Astrocyte of the cerebellum (primary cell): ENCODE measurements at regions not wholly inside any gene's neighbourhood (a gene's known extent, or its start where the extent isn't known, plus 50 kb on each side); places are given as distances from the start of the nearest gene placed in this dataset.

Source experiments
- DNase-seq: peaks from one replicate; pipeline ENCODE4 v3.0.0-alpha.2; 2011; ENCODE audit warnings: low read depth
- H3K4me3 ChIP-seq: 2 replicates; pipeline ENCODE4 v1.5.1; 2011; ENCODE audit warnings: mild to moderate bottlenecking, low read depth, low read length, moderate library complexity
- CTCF ChIP-seq: IDR thresholded peaks from 2 replicates; pipeline ENCODE4 v1.5.1; 2012; ENCODE audit warnings: low read length, low read depth, moderate library complexity, mild to moderate bottlenecking; ENCODE audit errors: missing control alignments
- in situ Hi-C: cut with HindIII; loops from 2 replicates; pipeline ENCODE4 v1.10.0; 2017; ENCODE audit warnings: low sequenced_read_pairs

- H3K4me3 ChIP-seq, result no peak overlapping the region
- DNase-seq, result no peak
- no peak for TF ChIP-seq CTCF
- in situ Hi-C loops, result no loop called here
These were observed 87.1 kb downstream of the CEBPB start for GRCh38 chr20:50277460-50278376.

GRCh38 chr20:50278377-50278683, 87.7 kb downstream of the CEBPB start:
- no peak for DNase-seq
- TF ChIP-seq CTCF, result no peak
- in situ Hi-C loops, result no loop called here
- H3K4me3 ChIP-seq, result no peak overlapping the region

- H3K4me3 ChIP-seq, result no peak overlapping the region
- in situ Hi-C loops, result no loop called here
- TF ChIP-seq CTCF, result no peak
- DNase-seq, result no peak
These were observed 88.3 kb downstream of the CEBPB start for GRCh38 chr20:50278684-50279531.

GRCh38 chr20:50279988-50280850, 89.6 kb downstream of the CEBPB start:
- no peak for TF ChIP-seq CTCF
- no peak for DNase-seq
- in situ Hi-C loops, result loop anchor here (10.0 kb wide), 1 partner anchor 185 kb away; no protein-coding TSS in a partner anchor

GRCh38 chr20:50280851-50281655, 90.4 kb downstream of the CEBPB start:
- DNase-seq, result no peak
- no peak overlapping the region for H3K4me3 ChIP-seq
- TF ChIP-seq CTCF, result no peak
- in situ Hi-C loops, result loop anchor here (10.0 kb wide), 1 partner anchor 184 kb away; no protein-coding TSS in a partner anchor

More at GRCh38 chr20:50279988-50280850, 89.6 kb downstream of the CEBPB start:
- H3K4me3 ChIP-seq, result no peak overlapping the region
